ENCODE measurements at regions not wholly inside any gene's neighbourhood (a gene's known extent, or its start where the extent isn't known, plus 50 kb on each side); places are given as distances from the start of the nearest gene placed in this dataset.

GRCh38 chr2:104572834-104573233 is 281.1 kb upstream of the POU3F3 start:
- H3K4me1 ChIP-seq: no peaks in the 10 kb centered on the region
- no peak for DNase-seq
- no peak overlapping the region for H3K27ac ChIP-seq
- H3K27me3 ChIP-seq: no peaks in the 10 kb centered on the region
- intact Hi-C loops (cut with DNase I): no loop called here
- WGBS (ENCODE audit: insufficient coverage, low coverage, low lambda C conversion rate, missing lambda C conversion rate): 25% methylated on average over 4 of the region's 4 CpGs
- TF ChIP-seq POLR2A (IDR thresholded peaks at IDR 0.05): no peak
- TF ChIP-seq, protein P1, sequence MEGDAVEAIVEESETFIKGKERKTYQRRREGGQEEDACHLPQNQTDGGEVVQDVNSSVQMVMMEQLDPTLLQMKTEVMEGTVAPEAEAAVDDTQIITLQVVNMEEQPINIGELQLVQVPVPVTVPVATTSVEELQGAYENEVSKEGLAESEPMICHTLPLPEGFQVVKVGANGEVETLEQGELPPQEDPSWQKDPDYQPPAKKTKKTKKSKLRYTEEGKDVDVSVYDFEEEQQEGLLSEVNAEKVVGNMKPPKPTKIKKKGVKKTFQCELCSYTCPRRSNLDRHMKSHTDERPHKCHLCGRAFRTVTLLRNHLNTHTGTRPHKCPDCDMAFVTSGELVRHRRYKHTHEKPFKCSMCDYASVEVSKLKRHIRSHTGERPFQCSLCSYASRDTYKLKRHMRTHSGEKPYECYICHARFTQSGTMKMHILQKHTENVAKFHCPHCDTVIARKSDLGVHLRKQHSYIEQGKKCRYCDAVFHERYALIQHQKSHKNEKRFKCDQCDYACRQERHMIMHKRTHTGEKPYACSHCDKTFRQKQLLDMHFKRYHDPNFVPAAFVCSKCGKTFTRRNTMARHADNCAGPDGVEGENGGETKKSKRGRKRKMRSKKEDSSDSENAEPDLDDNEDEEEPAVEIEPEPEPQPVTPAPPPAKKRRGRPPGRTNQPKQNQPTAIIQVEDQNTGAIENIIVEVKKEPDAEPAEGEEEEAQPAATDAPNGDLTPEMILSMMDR (IDR thresholded peaks at IDR 0.05): no peak
- no peaks in the 10 kb centered on the region for H3K9me3 ChIP-seq
- ATAC-seq: peak in 3 of 4 donors; percentile 21 to 54 (median 52)
- H3K4me3 ChIP-seq: no peak overlapping the region
- H3K36me3 ChIP-seq: no peaks in the 10 kb centered on the region

GRCh38 chr2:104574367-104574766 is 279.5 kb upstream of the POU3F3 start:
- DNase-seq (no peak), ATAC-seq (no peak)
- intact Hi-C loops (cut with DNase I): no loop called here
- no peak overlapping the region for H3K4me3 ChIP-seq
- H3K36me3 ChIP-seq: no peaks in the 10 kb centered on the region
- no peaks in the 10 kb centered on the region for H3K27me3 ChIP-seq
- no peaks in the 10 kb centered on the region for H3K4me1 ChIP-seq
- WGBS (ENCODE audit: insufficient coverage, low coverage, low lambda C conversion rate, missing lambda C conversion rate): 84% methylated on average over 3 of the region's 7 CpGs
- H3K27ac ChIP-seq: no peak overlapping the region
- no peaks in the 10 kb centered on the region for H3K9me3 ChIP-seq
- no peak for TF ChIP-seq POLR2A (IDR thresholded peaks at IDR 0.05)
- TF ChIP-seq, protein P1 (IDR thresholded peaks at IDR 0.05): no peak

DNA sequence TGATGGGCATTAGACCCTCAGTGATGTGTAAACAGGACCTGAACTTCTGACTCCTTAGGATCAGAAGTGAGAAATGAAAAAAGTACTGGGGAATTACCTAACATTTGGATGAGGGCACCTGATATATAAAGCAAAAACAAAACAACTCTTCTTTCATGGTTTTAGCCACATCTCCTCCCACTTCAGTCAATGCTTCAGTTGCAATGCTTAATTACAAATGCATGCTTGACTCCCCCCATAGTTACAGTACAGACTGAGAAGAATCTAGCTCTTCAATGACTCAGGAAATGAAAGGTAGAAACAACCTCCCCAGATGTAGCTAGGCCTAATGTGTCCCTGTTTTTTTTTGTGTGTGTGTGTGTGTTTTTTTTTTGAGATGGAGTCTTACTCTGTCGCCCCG is 276.8 kb upstream of the POU3F3 start:
- WGBS (ENCODE audit: insufficient coverage, low coverage, low lambda C conversion rate, missing lambda C conversion rate): 88% methylated on average over 2 of the region's 2 CpGs
- no peaks in the 10 kb centered on the region for H3K9me3 ChIP-seq
- TF ChIP-seq POLR2A (IDR thresholded peaks at IDR 0.05): no peak
- TF ChIP-seq, protein P1 (IDR thresholded peaks at IDR 0.05): no peak
- no peak for ATAC-seq
- intact Hi-C loops (cut with DNase I): no loop called here
- H3K36me3 ChIP-seq: no peaks in the 10 kb centered on the region
- no peaks in the 10 kb centered on the region for H3K4me1 ChIP-seq
- no peak overlapping the region for H3K27ac ChIP-seq
- DNase-seq: no peak
- H3K27me3 ChIP-seq: no peaks in the 10 kb centered on the region
- H3K4me3 ChIP-seq: no peak overlapping the region

- Histone ChIP-seq H3K4me3 (no peak overlapping the region), H3K27ac (no peak overlapping the region), H3K27me3 (no peaks in the 10 kb centered on the region), H3K36me3 (no peaks in the 10 kb centered on the region), H3K9me3 (no peaks in the 10 kb centered on the region), H3K4me1 (no peaks in the 10 kb centered on the region)
- WGBS (ENCODE audit: insufficient coverage, low coverage, low lambda C conversion rate, missing lambda C conversion rate): 38% methylated on average over 8 of the region's 8 CpGs
- no peak for ATAC-seq
- no peak for DNase-seq
- TF ChIP-seq, protein P1 (IDR thresholded peaks at IDR 0.05): no peak
- TF ChIP-seq POLR2A (IDR thresholded peaks at IDR 0.05): no peak
- intact Hi-C loops (cut with DNase I): no loop called here
Observed at GRCh38 chr2:104582471-104582870, 271.4 kb upstream of the POU3F3 start.

DNA sequence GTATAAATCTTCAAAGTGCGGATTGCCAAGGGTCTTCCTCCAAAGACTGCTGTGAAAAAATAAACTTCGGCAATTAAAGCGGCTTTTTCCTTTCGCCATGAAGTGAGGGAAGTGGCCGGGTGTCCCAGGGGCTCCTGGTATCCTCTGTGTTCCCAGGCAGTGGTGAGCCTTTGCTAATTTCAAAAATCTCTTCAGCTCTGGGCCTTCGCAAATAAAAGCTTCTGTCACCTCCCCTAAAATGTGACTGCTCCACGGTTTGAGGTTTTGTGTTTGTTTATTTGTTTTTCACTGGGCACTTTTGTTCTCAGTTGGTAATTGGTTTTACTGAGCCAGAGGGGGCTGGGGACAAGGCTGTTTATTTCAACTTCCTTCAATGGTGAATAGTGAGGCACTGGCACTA is 270.1 kb upstream of the POU3F3 start:
- H3K27ac ChIP-seq: no peak overlapping the region
- 29% methylated on average over 6 of the region's 7 CpGs for WGBS (ENCODE audit: insufficient coverage, low coverage, low lambda C conversion rate, missing lambda C conversion rate)
- no peaks in the 10 kb centered on the region for H3K4me1 ChIP-seq
- no peaks in the 10 kb centered on the region for H3K27me3 ChIP-seq
- ATAC-seq (no peak), DNase-seq (no peak)
- no peak overlapping the region for H3K4me3 ChIP-seq
- intact Hi-C loops (cut with DNase I): no loop called here
- no peaks in the 10 kb centered on the region for H3K9me3 ChIP-seq
- no peak for TF ChIP-seq POLR2A (IDR thresholded peaks at IDR 0.05)
- no peaks in the 10 kb centered on the region for H3K36me3 ChIP-seq
